ENCODE measurements at regions not wholly inside any gene's neighbourhood (a gene's known extent, or its start where the extent isn't known, plus 50 kb on each side); places are given as distances from the start of the nearest gene placed in this dataset.

- no peak for DNase-seq (ENCODE audit: low spot score)
Observed at GRCh38 chr14:97866195-97866594, 1069.0 kb downstream of the VRK1 start.

GRCh38 chr14:97866664-97867063 lies 1069.5 kb downstream of the VRK1 start:
- DNase-seq (ENCODE audit: low spot score): no peak

GRCh38 chr14:97873291-97873690 lies 1076.1 kb downstream of the VRK1 start:
- no peak for DNase-seq (ENCODE audit: low spot score)

GRCh38 chr14:97874394-97874793 lies 1077.2 kb downstream of the VRK1 start:
- DNase-seq (ENCODE audit: low spot score): no peak

- DNase-seq (ENCODE audit: low spot score): no peak
Observed at GRCh38 chr14:97878206-97878605, 1081.0 kb downstream of the VRK1 start.

- DNase-seq (ENCODE audit: low spot score): no peak
Observed at GRCh38 chr14:97878727-97879126, 1081.5 kb downstream of the VRK1 start.

- DNase-seq (ENCODE audit: low spot score): no peak
Observed at GRCh38 chr14:97887690-97888089, 1090.5 kb downstream of the VRK1 start.

GRCh38 chr14:97888331-97888730 lies 1091.1 kb downstream of the VRK1 start:
- no peak for DNase-seq (ENCODE audit: low spot score)

- no peak for DNase-seq (ENCODE audit: low spot score)
Observed at GRCh38 chr14:97891515-97891914, 1094.3 kb downstream of the VRK1 start.

GRCh38 chr14:97894552-97894951 lies 1097.4 kb downstream of the VRK1 start:
- no peak for DNase-seq (ENCODE audit: low spot score)

GRCh38 chr14:97900196-97900854 lies 1103.1 kb downstream of the VRK1 start:
- no peak for DNase-seq (ENCODE audit: low spot score)

GRCh38 chr14:97902630-97903029 lies 1105.4 kb downstream of the VRK1 start:
- DNase-seq (ENCODE audit: low spot score): no peak

- DNase-seq (ENCODE audit: low spot score): no peak
Observed at GRCh38 chr14:97903821-97904220, 1106.6 kb downstream of the VRK1 start.

- no peak for DNase-seq (ENCODE audit: low spot score)
Observed at GRCh38 chr14:97912217-97912616, 1115.0 kb downstream of the VRK1 start.

GRCh38 chr14:97916100-97916499 lies 1118.9 kb downstream of the VRK1 start:
- no peak for DNase-seq (ENCODE audit: low spot score)

GRCh38 chr14:97916669-97917568 lies 1119.7 kb downstream of the VRK1 start:
- no peak for DNase-seq (ENCODE audit: low spot score)

- no peak for DNase-seq (ENCODE audit: low spot score)
Observed at GRCh38 chr14:97920201-97920600, 1123.0 kb downstream of the VRK1 start.

GRCh38 chr14:97921296-97921695 lies 1124.1 kb downstream of the VRK1 start:
- no peak for DNase-seq (ENCODE audit: low spot score)

GRCh38 chr14:97924922-97925613 lies 1127.9 kb downstream of the VRK1 start:
- DNase-seq (ENCODE audit: low spot score): no peak

- no peak for DNase-seq (ENCODE audit: low spot score)
Observed at GRCh38 chr14:97930166-97930565, 1133.0 kb downstream of the VRK1 start.

- no peak for DNase-seq (ENCODE audit: low spot score)
Observed at GRCh38 chr14:97931273-97931672, 1134.1 kb downstream of the VRK1 start.

- DNase-seq (ENCODE audit: low spot score): no peak
Observed at GRCh38 chr14:97942921-97943320, 1145.7 kb downstream of the VRK1 start.

GRCh38 chr14:97943619-97944018 lies 1146.4 kb downstream of the VRK1 start:
- DNase-seq (ENCODE audit: low spot score): no peak

Data from AG08396 (cell line).